ENCODE measurements at regions not wholly inside any gene's neighbourhood (a gene's known extent, or its start where the extent isn't known, plus 50 kb on each side); places are given as distances from the start of the nearest gene placed in this dataset.
"Not testable (repeated sequence)": the region's sequence is repeated elsewhere in the genome, so short reads cannot be mapped to it uniquely, and the experiment has no call there.

- H3K36me3 Mint-ChIP-seq, result no peaks in the 10 kb centered on the region
- H3K27ac Mint-ChIP-seq, result peak overlapping the region in 1 of 3 donors; percentile 80
- no peak overlapping the region for H3K4me3 Mint-ChIP-seq
- peaks cover 0 to 7% (median 3%) of the 10 kb centered on the region in 3 donors for H3K9me3 Mint-ChIP-seq
- H3K4me1 Mint-ChIP-seq, result peaks cover 7 to 20% (median 8%) of the 10 kb centered on the region in 3 donors
- no peaks in the 10 kb centered on the region for H3K27me3 Mint-ChIP-seq
Measured at GRCh38 chr3:3665546-3665945, 133.7 kb upstream of the LRRN1 start.

GRCh38 chr3:3664935-3665334 lies 134.3 kb upstream of the LRRN1 start:
- peaks cover 0 to 5% (median 3%) of the 10 kb centered on the region in 3 donors for H3K9me3 Mint-ChIP-seq
- no peaks in the 10 kb centered on the region for H3K36me3 Mint-ChIP-seq
- H3K27me3 Mint-ChIP-seq, result no peaks in the 10 kb centered on the region
- peaks cover 7 to 18% (median 8%) of the 10 kb centered on the region in 3 donors for H3K4me1 Mint-ChIP-seq
- peak overlapping the region in 1 of 3 donors; percentile 5 for H3K27ac Mint-ChIP-seq
- no peak overlapping the region for H3K4me3 Mint-ChIP-seq

- Mint-ChIP-seq H3K9me3 (peaks cover 0 to 6% (median 3%) of the 10 kb centered on the region in 3 donors), H3K27me3 (no peaks in the 10 kb centered on the region), H3K4me3 (no peak overlapping the region), H3K4me1 (peaks cover 6 to 15% (median 7%) of the 10 kb centered on the region in 3 donors), H3K27ac (no peak overlapping the region), H3K36me3 (peaks cover 2% of the 10 kb centered on the region)
Measured at GRCh38 chr3:3662610-3663009, 136.6 kb upstream of the LRRN1 start.

GRCh38 chr3:3654916-3655315 lies 144.3 kb upstream of the LRRN1 start:
- Mint-ChIP-seq H3K9me3 (peaks cover 0 to 3% (median 2%) of the 10 kb centered on the region in 3 donors), H3K27ac (no peak overlapping the region), H3K4me3 (no peak overlapping the region), H3K36me3 (peaks cover 2% of the 10 kb centered on the region), H3K27me3 (peaks cover 3% of the 10 kb centered on the region), H3K4me1 (no peaks in the 10 kb centered on the region)

- H3K4me1 Mint-ChIP-seq, result peaks cover 8 to 9% (median 9%) of the 10 kb centered on the region in 3 donors
- no peak overlapping the region for H3K27ac Mint-ChIP-seq
- H3K9me3 Mint-ChIP-seq, result peaks cover 0 to 2% (median 0%) of the 10 kb centered on the region in 3 donors
Measured at GRCh38 chr3:3648988-3649679, 150.1 kb upstream of the LRRN1 start.

GRCh38 chr3:3646934-3647333 lies 152.3 kb upstream of the LRRN1 start:
- H3K4me3 Mint-ChIP-seq, result peak overlapping the region in 2 of 4 donors; percentile 18 to 77
- peaks cover 0 to 2% (median 0%) of the 10 kb centered on the region in 3 donors for H3K9me3 Mint-ChIP-seq
- H3K4me1 Mint-ChIP-seq, result peaks cover 8 to 9% (median 9%) of the 10 kb centered on the region in 3 donors
- peaks cover 3% of the 10 kb centered on the region for H3K27me3 Mint-ChIP-seq
- H3K27ac Mint-ChIP-seq, result no peak overlapping the region
- no peaks in the 10 kb centered on the region for H3K36me3 Mint-ChIP-seq

More at GRCh38 chr3:3648988-3649679, 150.1 kb upstream of the LRRN1 start:
- no peaks in the 10 kb centered on the region for H3K36me3 Mint-ChIP-seq
- H3K27me3 Mint-ChIP-seq, result peaks cover 3% of the 10 kb centered on the region
- H3K4me3 Mint-ChIP-seq, result no peak overlapping the region

GRCh38 chr3:3646103-3646844 lies 153.0 kb upstream of the LRRN1 start:
- H3K4me1 Mint-ChIP-seq, H3K36me3 Mint-ChIP-seq, H3K27me3 Mint-ChIP-seq, H3K9me3 Mint-ChIP-seq: not testable (repeated sequence)
- Mint-ChIP-seq H3K4me3 (peak overlapping the region in 2 of 4 donors; percentile 28 to 77), H3K27ac (peak overlapping the region in 1 of 3 donors; percentile 57)

- Mint-ChIP-seq H3K4me1 (peaks cover 8 to 11% (median 10%) of the 10 kb centered on the region in 3 donors), H3K36me3 (no peaks in the 10 kb centered on the region), H3K27ac (no peak overlapping the region), H3K27me3 (no peaks in the 10 kb centered on the region), H3K4me3 (no peak overlapping the region), H3K9me3 (no peaks in the 10 kb centered on the region)
Measured at GRCh38 chr3:3641877-3642455, 157.3 kb upstream of the LRRN1 start.

- no peak overlapping the region for H3K27ac Mint-ChIP-seq
- H3K27me3 Mint-ChIP-seq, result no peaks in the 10 kb centered on the region
- no peak overlapping the region for H3K4me3 Mint-ChIP-seq
- H3K36me3 Mint-ChIP-seq, result no peaks in the 10 kb centered on the region
- H3K9me3 Mint-ChIP-seq, result peaks cover 0 to 3% (median 0%) of the 10 kb centered on the region in 3 donors
- peaks cover 0 to 3% (median 2%) of the 10 kb centered on the region in 3 donors for H3K4me1 Mint-ChIP-seq
Measured at GRCh38 chr3:3639078-3639477, 160.2 kb upstream of the LRRN1 start.

- H3K36me3 Mint-ChIP-seq, result no peaks in the 10 kb centered on the region
- no peak overlapping the region for H3K27ac Mint-ChIP-seq
- H3K27me3 Mint-ChIP-seq, result no peaks in the 10 kb centered on the region
- peaks cover 0 to 3% (median 2%) of the 10 kb centered on the region in 3 donors for H3K4me1 Mint-ChIP-seq
- H3K9me3 Mint-ChIP-seq, result peaks cover 0 to 3% (median 0%) of the 10 kb centered on the region in 3 donors
- no peak overlapping the region for H3K4me3 Mint-ChIP-seq
Measured at GRCh38 chr3:3636815-3637214, 162.4 kb upstream of the LRRN1 start.

- no peaks in the 10 kb centered on the region for H3K4me1 Mint-ChIP-seq
- no peaks in the 10 kb centered on the region for H3K36me3 Mint-ChIP-seq
- H3K4me3 Mint-ChIP-seq, result no peak overlapping the region
- H3K9me3 Mint-ChIP-seq, result peaks cover 0 to 3% (median 0%) of the 10 kb centered on the region in 3 donors
- no peak overlapping the region for H3K27ac Mint-ChIP-seq
- H3K27me3 Mint-ChIP-seq, result no peaks in the 10 kb centered on the region
Measured at GRCh38 chr3:3635109-3635508, 164.1 kb upstream of the LRRN1 start.

GRCh38 chr3:3634326-3634725 lies 164.9 kb upstream of the LRRN1 start:
- Mint-ChIP-seq H3K4me1 (no peaks in the 10 kb centered on the region), H3K27me3 (no peaks in the 10 kb centered on the region), H3K27ac (no peak overlapping the region), H3K4me3 (no peak overlapping the region), H3K36me3 (no peaks in the 10 kb centered on the region), H3K9me3 (peaks cover 0 to 3% (median 0%) of the 10 kb centered on the region in 3 donors)

- no peaks in the 10 kb centered on the region for H3K36me3 Mint-ChIP-seq
- no peaks in the 10 kb centered on the region for H3K27me3 Mint-ChIP-seq
- H3K27ac Mint-ChIP-seq, result no peak overlapping the region
- H3K4me1 Mint-ChIP-seq, result no peaks in the 10 kb centered on the region
- no peak overlapping the region for H3K4me3 Mint-ChIP-seq
- peaks cover 0 to 3% (median 0%) of the 10 kb centered on the region in 3 donors for H3K9me3 Mint-ChIP-seq
Measured at GRCh38 chr3:3633761-3634160, 165.5 kb upstream of the LRRN1 start.

GRCh38 chr3:3632449-3632848 lies 166.8 kb upstream of the LRRN1 start:
- no peak overlapping the region for H3K27ac Mint-ChIP-seq
- H3K9me3 Mint-ChIP-seq, result peaks cover 0 to 3% (median 0%) of the 10 kb centered on the region in 3 donors
- H3K27me3 Mint-ChIP-seq, result no peaks in the 10 kb centered on the region
- no peaks in the 10 kb centered on the region for H3K36me3 Mint-ChIP-seq
- H3K4me1 Mint-ChIP-seq, result no peaks in the 10 kb centered on the region
- H3K4me3 Mint-ChIP-seq, result no peak overlapping the region

- H3K36me3 Mint-ChIP-seq, result no peaks in the 10 kb centered on the region
- no peak overlapping the region for H3K27ac Mint-ChIP-seq
- no peaks in the 10 kb centered on the region for H3K27me3 Mint-ChIP-seq
- no peaks in the 10 kb centered on the region for H3K4me1 Mint-ChIP-seq
- peaks cover 0 to 3% (median 1%) of the 10 kb centered on the region in 3 donors for H3K9me3 Mint-ChIP-seq
- H3K4me3 Mint-ChIP-seq, result no peak overlapping the region
Measured at GRCh38 chr3:3631114-3631513, 168.1 kb upstream of the LRRN1 start.
